ENCODE measurements at regions not wholly inside any gene's neighbourhood (a gene's known extent, or its start where the extent isn't known, plus 50 kb on each side); places are given as distances from the start of the nearest gene placed in this dataset.
"Not testable (repeated sequence)": the region's sequence is repeated elsewhere in the genome, so short reads cannot be mapped to it uniquely, and the experiment has no call there.

DNA sequence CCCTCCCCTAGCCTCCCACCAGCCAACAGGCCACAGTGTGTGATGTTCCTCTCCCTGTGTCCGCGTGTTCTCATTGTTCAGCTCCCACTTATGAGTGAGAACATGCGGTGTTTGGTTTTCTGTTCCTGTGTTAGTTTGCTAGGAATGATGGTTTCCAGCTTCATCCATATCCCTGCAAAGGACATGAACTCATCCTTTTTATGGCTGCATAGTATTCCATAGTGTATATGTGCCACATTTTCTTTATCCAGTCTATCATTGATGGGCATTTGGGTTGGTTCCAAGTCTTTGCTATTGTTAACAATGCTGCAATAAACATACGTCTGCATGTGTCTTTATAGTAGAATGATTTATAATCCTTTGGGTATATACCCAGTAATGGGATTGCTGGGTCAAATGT is 239.0 kb upstream of the EXOC2 start:
- TF ChIP-seq TAF1 (IDR thresholded peaks at IDR 0.05; ENCODE audit: low read depth, low read length); POLR2AphosphoS5 (IDR thresholded peaks at IDR 0.05; ENCODE audit: low read depth, low read length); POLR2A (IDR thresholded peaks at IDR 0.05; ENCODE audit: low read depth, low read length); PAX5 (IDR thresholded peaks at IDR 0.05; ENCODE audit: insufficient read depth, low read length, severe bottlenecking); SPI1 (IDR thresholded peaks at IDR 0.05; ENCODE audit: low read depth, low read length): not testable (repeated sequence)
